NB4 (cell line): ENCODE measurements at regions not wholly inside any gene's neighbourhood (a gene's known extent, or its start where the extent isn't known, plus 50 kb on each side); places are given as distances from the start of the nearest gene placed in this dataset.

ENCODE experiments used
- DNase-seq: peaks from one replicate; pipeline ENCODE4 v3.0.0; 2010; ENCODE audit warnings: low read depth
- H3K4me3 ChIP-seq: one replicate; pipeline ENCODE4 v1.5.1; 2011; ENCODE audit warnings: mild to moderate bottlenecking, low read depth, low read length, moderate library complexity
- MYC ChIP-seq: IDR thresholded peaks from 2 replicates; pipeline ENCODE4 v1.6.1; 2011; ENCODE audit warnings: low read depth, low read length
- POLR2A ChIP-seq: IDR thresholded peaks from 2 replicates; pipeline ENCODE4 v1.6.1; 2011; ENCODE audit warnings: mild to moderate bottlenecking; ENCODE audit not compliant: insufficient read length; ENCODE audit errors: extremely low read depth
- TF ChIP-seq, protein P1 (sequence below): IDR thresholded peaks from 2 replicates; pipeline ENCODE4 v1.6.1; 2011; ENCODE audit warnings: low read depth, low read length
- TF ChIP-seq, protein P2 (sequence below): IDR thresholded peaks from one replicate; pipeline ENCODE4 v1.5.1; 2012; ENCODE audit warnings: low read depth, low read length

DNA sequence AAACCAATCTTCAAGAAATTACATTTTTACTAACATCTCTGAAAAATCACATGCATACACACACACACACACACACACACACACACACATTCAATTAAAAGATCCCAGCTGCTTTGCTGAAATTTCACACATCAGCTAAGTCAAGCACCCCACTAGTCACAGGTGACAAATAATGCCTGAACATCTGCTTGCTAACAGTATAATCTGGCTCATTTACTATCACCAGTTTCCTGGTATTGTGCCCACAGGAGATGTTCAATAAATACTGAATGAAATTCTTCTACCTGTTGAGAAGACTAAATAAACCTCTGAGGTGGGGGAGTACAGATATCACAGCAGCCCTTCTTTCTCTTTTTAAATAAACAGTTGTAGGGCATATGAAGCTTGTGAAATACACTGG is 994.0 kb downstream of the ARAP2 start:
- no peak for DNase-seq
- TF ChIP-seq, protein P1, sequence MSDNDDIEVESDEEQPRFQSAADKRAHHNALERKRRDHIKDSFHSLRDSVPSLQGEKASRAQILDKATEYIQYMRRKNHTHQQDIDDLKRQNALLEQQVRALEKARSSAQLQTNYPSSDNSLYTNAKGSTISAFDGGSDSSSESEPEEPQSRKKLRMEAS = no peak
- no peak for TF ChIP-seq MYC
- TF ChIP-seq, protein P2, sequence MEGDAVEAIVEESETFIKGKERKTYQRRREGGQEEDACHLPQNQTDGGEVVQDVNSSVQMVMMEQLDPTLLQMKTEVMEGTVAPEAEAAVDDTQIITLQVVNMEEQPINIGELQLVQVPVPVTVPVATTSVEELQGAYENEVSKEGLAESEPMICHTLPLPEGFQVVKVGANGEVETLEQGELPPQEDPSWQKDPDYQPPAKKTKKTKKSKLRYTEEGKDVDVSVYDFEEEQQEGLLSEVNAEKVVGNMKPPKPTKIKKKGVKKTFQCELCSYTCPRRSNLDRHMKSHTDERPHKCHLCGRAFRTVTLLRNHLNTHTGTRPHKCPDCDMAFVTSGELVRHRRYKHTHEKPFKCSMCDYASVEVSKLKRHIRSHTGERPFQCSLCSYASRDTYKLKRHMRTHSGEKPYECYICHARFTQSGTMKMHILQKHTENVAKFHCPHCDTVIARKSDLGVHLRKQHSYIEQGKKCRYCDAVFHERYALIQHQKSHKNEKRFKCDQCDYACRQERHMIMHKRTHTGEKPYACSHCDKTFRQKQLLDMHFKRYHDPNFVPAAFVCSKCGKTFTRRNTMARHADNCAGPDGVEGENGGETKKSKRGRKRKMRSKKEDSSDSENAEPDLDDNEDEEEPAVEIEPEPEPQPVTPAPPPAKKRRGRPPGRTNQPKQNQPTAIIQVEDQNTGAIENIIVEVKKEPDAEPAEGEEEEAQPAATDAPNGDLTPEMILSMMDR = no peak
- TF ChIP-seq POLR2A = no peak
- H3K4me3 ChIP-seq = no peak overlapping the region

DNA sequence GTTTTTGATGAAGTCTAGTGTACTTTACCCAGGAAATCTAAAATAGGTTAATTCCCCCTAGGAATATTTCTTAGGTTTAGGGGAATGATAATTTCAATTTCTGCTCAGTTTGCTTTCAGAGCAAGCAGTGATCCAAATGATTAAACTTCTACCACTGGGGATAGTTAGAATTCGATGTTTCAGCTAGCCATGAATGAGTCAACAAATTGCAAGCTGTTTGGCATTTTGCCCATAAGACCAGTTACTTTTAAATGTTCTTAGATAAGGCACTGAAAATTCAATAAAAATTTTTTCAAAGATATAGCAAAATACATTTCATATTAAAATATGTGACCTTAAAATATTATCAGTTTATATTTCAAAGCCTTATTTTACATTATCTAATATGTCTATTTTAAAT is 993.6 kb downstream of the ARAP2 start:
- H3K4me3 ChIP-seq = no peak overlapping the region
- TF ChIP-seq, protein P2 = no peak
- TF ChIP-seq POLR2A (no peak), MYC (no peak)
- TF ChIP-seq, protein P1 = no peak
- DNase-seq = no peak

DNA sequence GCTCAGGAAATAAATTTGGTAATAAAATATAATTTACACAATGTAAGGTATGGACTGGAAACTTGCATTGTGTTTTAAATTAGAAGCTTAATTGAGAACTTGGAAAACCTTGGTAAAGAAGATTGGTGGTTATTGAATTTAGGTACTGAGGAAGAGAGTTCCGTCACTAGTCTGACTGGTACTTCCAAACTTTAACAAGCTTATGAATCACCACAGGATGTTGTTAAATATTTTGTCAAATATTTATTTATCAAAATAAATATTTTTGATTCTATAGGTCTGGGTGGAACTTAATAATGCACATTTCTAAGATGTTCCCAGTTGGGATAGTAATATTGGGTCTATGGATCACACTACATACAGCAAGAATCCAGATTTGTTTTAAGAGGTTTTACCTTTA is 992.2 kb downstream of the ARAP2 start:
- TF ChIP-seq MYC (no peak), POLR2A (no peak)
- TF ChIP-seq, protein P2 = no peak
- TF ChIP-seq, protein P1 = no peak
- no peak overlapping the region for H3K4me3 ChIP-seq
- DNase-seq = no peak

DNA sequence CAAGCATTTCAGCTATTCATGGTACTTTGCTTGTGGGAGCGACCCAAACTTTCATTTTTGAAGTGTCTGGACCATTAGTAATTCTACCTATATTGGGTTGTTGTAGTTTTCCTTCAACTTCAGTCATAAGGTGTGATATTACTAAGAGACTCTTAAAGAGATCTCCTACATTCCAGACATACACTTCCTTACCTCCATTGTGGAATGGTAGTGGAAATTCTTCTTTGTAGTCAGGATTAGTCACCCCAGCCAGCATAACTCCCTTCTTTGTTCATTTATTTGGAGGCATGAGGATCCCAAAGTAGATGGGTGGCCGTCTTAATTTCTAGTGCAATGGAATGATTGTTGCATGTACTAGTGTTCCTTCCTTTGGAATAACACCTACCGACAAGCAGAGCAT is 991.4 kb downstream of the ARAP2 start:
- TF ChIP-seq, protein P2 = no peak
- TF ChIP-seq POLR2A (no peak), MYC (no peak)
- TF ChIP-seq, protein P1 = no peak
- DNase-seq = no peak
- no peak overlapping the region for H3K4me3 ChIP-seq

DNA sequence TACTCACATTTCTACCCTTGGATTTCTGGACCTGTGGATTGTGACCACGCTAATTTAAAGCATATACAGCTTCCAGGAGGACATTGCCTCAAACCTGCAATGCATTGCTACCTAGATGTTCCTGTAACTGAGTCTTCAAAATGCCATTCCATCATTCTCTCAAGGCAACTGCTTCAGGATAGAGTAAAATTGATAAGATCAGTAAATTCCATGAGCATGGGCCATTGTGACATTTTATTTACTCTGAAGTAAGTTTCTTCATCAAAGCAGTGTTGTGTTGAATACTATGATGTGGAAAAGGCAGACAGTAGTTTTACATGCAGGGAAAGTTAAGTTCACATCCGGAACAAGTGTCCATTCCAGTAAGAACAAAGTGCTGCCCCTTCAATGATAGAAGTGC is 991.0 kb downstream of the ARAP2 start:
- no peak for DNase-seq
- TF ChIP-seq, protein P2 = no peak
- TF ChIP-seq MYC (no peak), POLR2A (no peak)
- TF ChIP-seq, protein P1 = no peak
- no peak overlapping the region for H3K4me3 ChIP-seq

DNA sequence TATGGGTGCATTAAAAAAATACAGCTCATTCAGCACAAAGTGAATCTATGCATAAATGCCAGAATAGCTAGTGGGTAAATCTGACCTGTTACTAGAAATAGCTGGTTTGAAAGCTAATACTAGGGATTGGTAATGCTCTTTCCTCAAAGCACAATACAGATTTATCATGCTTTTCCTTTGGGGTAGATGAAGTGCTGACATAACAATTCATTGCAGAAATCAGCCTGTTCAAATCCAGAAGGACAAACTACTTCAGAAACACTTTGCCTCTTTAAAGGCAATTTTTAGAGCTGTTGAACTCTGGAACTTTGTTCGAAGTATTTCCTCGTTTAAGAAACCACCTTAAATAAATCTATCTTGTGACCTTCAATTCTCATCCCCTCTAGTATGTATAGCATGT is 957.9 kb downstream of the ARAP2 start:
- no peak for DNase-seq
- no peak overlapping the region for H3K4me3 ChIP-seq
- TF ChIP-seq MYC (no peak), POLR2A (no peak)
- TF ChIP-seq, protein P1 = no peak
- TF ChIP-seq, protein P2 = no peak
